HG02981 (cell line): ENCODE measurements at regions not wholly inside any gene's neighbourhood (a gene's known extent, or its start where the extent isn't known, plus 50 kb on each side); places are given as distances from the start of the nearest gene placed in this dataset.

ENCODE experiments used
- ATAC-seq: cut with Tn5 transposase; IDR thresholded peaks from one replicate; pipeline ENCODE4 v1.9.1; 2021; ENCODE audit warnings: mild to moderate bottlenecking, moderate library complexity; ENCODE audit not compliant: unreplicated experiment

- ATAC-seq: no peak
Measured at GRCh38 chr2:128549094-128549493, 230.4 kb upstream of the HS6ST1 start.

- no peak for ATAC-seq
Measured at GRCh38 chr2:128549646-128550260, 231.1 kb upstream of the HS6ST1 start.

- ATAC-seq: no peak
Measured at GRCh38 chr2:128550389-128550788, 231.7 kb upstream of the HS6ST1 start.

- no peak for ATAC-seq
Measured at GRCh38 chr2:128550801-128551416, 232.2 kb upstream of the HS6ST1 start.

- no peak for ATAC-seq
Measured at GRCh38 chr2:128551435-128551834, 232.8 kb upstream of the HS6ST1 start.

GRCh38 chr2:128552141-128552805 lies 233.6 kb upstream of the HS6ST1 start:
- ATAC-seq: no peak

- no peak for ATAC-seq
Measured at GRCh38 chr2:128552806-128553551, 234.3 kb upstream of the HS6ST1 start.

GRCh38 chr2:128554151-128554769 lies 235.6 kb upstream of the HS6ST1 start:
- ATAC-seq: no peak

GRCh38 chr2:128555433-128555832 lies 236.8 kb upstream of the HS6ST1 start:
- no peak for ATAC-seq

GRCh38 chr2:128556089-128556488 lies 237.4 kb upstream of the HS6ST1 start:
- no peak for ATAC-seq

GRCh38 chr2:128556633-128557032 lies 238.0 kb upstream of the HS6ST1 start:
- ATAC-seq: no peak

GRCh38 chr2:128557069-128557468 lies 238.4 kb upstream of the HS6ST1 start:
- ATAC-seq: no peak

- no peak for ATAC-seq
Measured at GRCh38 chr2:128557831-128558241, 239.2 kb upstream of the HS6ST1 start.

- no peak for ATAC-seq
Measured at GRCh38 chr2:128558441-128558840, 239.8 kb upstream of the HS6ST1 start.

GRCh38 chr2:128558895-128559532 lies 240.3 kb upstream of the HS6ST1 start:
- ATAC-seq: no peak

GRCh38 chr2:128559533-128560515 lies 241.2 kb upstream of the HS6ST1 start:
- no peak for ATAC-seq

GRCh38 chr2:128560718-128561117 lies 242.1 kb upstream of the HS6ST1 start:
- ATAC-seq: no peak

GRCh38 chr2:128562471-128563347 lies 244.0 kb upstream of the HS6ST1 start:
- no peak for ATAC-seq

GRCh38 chr2:128563348-128563687 lies 244.7 kb upstream of the HS6ST1 start:
- ATAC-seq: no peak
